Tibial nerve (tissue), 3 donors: ENCODE measurements at regions not wholly inside any gene's neighbourhood (a gene's known extent, or its start where the extent isn't known, plus 50 kb on each side); places are given as distances from the start of the nearest gene placed in this dataset.

Experiments
- CTCF ChIP-seq, 5 experiments: fragments of 200-600 bp in 3 of 5; fragments of 450-650 bp in 2 of 5; sonication (generic) in 3 of 5; IDR thresholded peaks; one replicate each; pipeline ENCODE4 v1.5.1; 2016 to 2019; ENCODE audit warnings: antibody characterized with exemption in 5 of 5, mild to moderate bottlenecking in 3 of 5, moderate library complexity in 2 of 5
- POLR2A ChIP-seq, 2 donors: fragments of 450-650 bp; IDR thresholded peaks; one replicate each; pipeline ENCODE4 v1.6.1; 2017; ENCODE audit warnings: antibody characterized with exemption in 2 of 2, mild to moderate bottlenecking in 2 of 2, moderate library complexity in 2 of 2

- no peak for TF ChIP-seq CTCF (IDR thresholded peaks at IDR 0.05)
- TF ChIP-seq POLR2A (IDR thresholded peaks at IDR 0.05) = no peak
These were observed 1318.3 kb downstream of the AACS start for GRCh38 chr12:126383506-126383905.
